ENCODE measurements at regions not wholly inside any gene's neighbourhood (a gene's known extent, or its start where the extent isn't known, plus 50 kb on each side); places are given as distances from the start of the nearest gene placed in this dataset.

DNA sequence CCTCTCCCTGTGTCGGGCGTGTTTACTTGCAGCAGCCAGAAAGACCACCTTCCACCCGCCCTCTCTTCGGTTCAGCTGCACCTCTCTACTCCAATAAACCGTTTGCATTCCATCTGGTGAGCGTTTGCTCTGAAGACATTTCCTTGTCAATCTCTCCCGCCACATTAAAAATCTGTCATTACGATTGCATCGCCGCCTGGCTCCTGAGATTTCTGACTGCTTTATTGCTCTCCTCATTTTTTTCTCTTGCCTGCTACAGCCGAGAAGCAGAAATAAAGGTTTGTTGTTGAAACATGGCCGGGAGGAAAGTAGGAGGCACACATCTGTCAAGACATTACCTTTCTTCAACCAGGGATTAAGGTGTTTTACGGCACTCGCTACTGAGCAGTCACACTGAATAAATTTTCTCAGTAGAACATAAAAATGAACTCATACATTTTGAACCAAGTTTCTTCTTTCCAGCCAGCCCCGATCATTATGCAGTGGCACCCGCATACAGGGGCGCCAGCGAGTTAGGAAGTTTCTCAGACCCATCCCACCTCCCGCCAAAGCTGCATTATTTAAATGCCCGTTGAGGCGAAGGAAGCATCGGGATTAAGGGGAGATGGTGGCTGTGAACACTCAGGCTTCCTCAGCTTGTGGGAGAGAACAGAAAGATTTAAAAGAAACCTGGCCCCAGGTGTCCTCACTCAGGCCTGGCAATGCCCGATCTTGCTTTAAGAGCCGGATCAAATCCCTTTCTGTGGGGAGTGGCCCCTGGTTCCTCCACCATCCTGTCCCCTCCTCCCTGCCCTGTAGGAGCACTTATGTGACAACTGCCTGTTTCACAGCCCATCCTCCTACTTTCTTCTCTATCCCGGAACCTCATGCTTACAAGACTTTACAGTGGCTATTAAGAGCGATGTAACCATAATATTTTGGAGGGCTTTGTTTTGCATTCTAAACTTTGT lies 1108.9 kb downstream of the BCL11B start:
- DNase-seq: no peak
- peaks cover under 1% of the 10 kb centered on the region for H3K9me3 Mint-ChIP-seq (ENCODE audit: unreplicated experiment)
- H3K4me3 Mint-ChIP-seq (ENCODE audit: unreplicated experiment): no peak overlapping the region
- no peaks in the 10 kb centered on the region for H3K36me3 Mint-ChIP-seq (ENCODE audit: unreplicated experiment)
- TF ChIP-seq, protein P1, sequence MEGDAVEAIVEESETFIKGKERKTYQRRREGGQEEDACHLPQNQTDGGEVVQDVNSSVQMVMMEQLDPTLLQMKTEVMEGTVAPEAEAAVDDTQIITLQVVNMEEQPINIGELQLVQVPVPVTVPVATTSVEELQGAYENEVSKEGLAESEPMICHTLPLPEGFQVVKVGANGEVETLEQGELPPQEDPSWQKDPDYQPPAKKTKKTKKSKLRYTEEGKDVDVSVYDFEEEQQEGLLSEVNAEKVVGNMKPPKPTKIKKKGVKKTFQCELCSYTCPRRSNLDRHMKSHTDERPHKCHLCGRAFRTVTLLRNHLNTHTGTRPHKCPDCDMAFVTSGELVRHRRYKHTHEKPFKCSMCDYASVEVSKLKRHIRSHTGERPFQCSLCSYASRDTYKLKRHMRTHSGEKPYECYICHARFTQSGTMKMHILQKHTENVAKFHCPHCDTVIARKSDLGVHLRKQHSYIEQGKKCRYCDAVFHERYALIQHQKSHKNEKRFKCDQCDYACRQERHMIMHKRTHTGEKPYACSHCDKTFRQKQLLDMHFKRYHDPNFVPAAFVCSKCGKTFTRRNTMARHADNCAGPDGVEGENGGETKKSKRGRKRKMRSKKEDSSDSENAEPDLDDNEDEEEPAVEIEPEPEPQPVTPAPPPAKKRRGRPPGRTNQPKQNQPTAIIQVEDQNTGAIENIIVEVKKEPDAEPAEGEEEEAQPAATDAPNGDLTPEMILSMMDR (IDR thresholded peaks at IDR 0.05; ENCODE audit: partially characterized antibody, unreplicated experiment): no peak
- H3K27me3 Mint-ChIP-seq (ENCODE audit: unreplicated experiment): peaks cover 1% of the 10 kb centered on the region
- H3K4me1 Mint-ChIP-seq (ENCODE audit: low read depth, unreplicated experiment): no peaks in the 10 kb centered on the region
- H3K27ac Mint-ChIP-seq (ENCODE audit: unreplicated experiment): no peak overlapping the region

DNA sequence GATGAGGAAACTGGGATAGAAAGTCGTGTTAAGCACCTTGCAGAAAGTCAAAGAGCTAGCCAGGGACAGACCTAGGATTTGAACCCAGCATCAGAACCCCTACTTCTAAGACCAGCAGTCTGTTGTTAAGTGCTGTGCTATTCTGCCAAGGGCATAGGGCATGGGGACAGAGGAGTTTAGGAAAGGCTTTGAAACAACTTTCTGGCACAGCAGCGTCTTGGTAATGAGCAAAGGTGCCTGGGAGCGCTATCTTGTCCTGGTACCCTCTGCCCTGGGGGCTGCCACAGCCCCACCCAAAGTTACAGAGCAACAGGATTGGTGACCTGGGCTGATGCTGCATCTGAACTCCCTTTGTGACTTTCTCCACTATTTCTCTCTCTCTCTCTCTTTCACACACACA lies 1108.1 kb downstream of the BCL11B start:
- TF ChIP-seq, protein P1 (IDR thresholded peaks at IDR 0.05; ENCODE audit: partially characterized antibody, unreplicated experiment): no peak
- no peak overlapping the region for H3K27ac Mint-ChIP-seq (ENCODE audit: unreplicated experiment)
- peaks cover 1% of the 10 kb centered on the region for H3K27me3 Mint-ChIP-seq (ENCODE audit: unreplicated experiment)
- no peak for DNase-seq
- no peaks in the 10 kb centered on the region for H3K4me1 Mint-ChIP-seq (ENCODE audit: low read depth, unreplicated experiment)
- H3K9me3 Mint-ChIP-seq (ENCODE audit: unreplicated experiment): peaks cover 1% of the 10 kb centered on the region
- no peaks in the 10 kb centered on the region for H3K36me3 Mint-ChIP-seq (ENCODE audit: unreplicated experiment)
- H3K4me3 Mint-ChIP-seq (ENCODE audit: unreplicated experiment): no peak overlapping the region

DNA sequence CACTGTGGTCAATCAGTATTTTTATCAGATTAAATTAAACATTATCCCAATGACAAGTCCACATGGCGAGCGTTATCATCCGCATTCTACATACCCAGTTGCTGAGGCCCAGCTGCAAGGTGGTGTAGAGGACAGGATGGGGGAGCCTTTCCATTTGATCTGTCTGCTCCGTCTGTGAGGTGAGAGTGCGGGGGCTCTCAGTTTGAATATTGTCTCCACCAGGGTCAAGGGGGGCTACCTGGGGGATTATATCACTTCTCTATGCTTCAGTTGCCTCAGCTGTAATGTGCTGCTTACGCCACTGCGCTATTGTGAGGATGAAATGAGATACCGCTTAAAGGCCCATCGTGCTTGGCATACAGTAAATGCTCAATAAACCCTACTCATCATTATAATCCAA lies 1106.0 kb downstream of the BCL11B start:
- peaks cover 1% of the 10 kb centered on the region for H3K9me3 Mint-ChIP-seq (ENCODE audit: unreplicated experiment)
- no peaks in the 10 kb centered on the region for H3K36me3 Mint-ChIP-seq (ENCODE audit: unreplicated experiment)
- TF ChIP-seq, protein P1 (IDR thresholded peaks at IDR 0.05; ENCODE audit: partially characterized antibody, unreplicated experiment): no peak
- H3K27ac Mint-ChIP-seq (ENCODE audit: unreplicated experiment): no peak overlapping the region
- H3K4me1 Mint-ChIP-seq (ENCODE audit: low read depth, unreplicated experiment): no peaks in the 10 kb centered on the region
- H3K27me3 Mint-ChIP-seq (ENCODE audit: unreplicated experiment): peaks cover 1% of the 10 kb centered on the region
- no peak for DNase-seq
- no peak overlapping the region for H3K4me3 Mint-ChIP-seq (ENCODE audit: unreplicated experiment)

GRCh38 chr14:98167275-98167674 lies 1104.7 kb downstream of the BCL11B start:
- DNase-seq: no peak
- H3K9me3 Mint-ChIP-seq (ENCODE audit: unreplicated experiment): peaks cover 1% of the 10 kb centered on the region
- TF ChIP-seq, protein P1 (IDR thresholded peaks at IDR 0.05; ENCODE audit: partially characterized antibody, unreplicated experiment): no peak
- no peaks in the 10 kb centered on the region for H3K27me3 Mint-ChIP-seq (ENCODE audit: unreplicated experiment)
- no peak overlapping the region for H3K4me3 Mint-ChIP-seq (ENCODE audit: unreplicated experiment)
- H3K4me1 Mint-ChIP-seq (ENCODE audit: low read depth, unreplicated experiment): no peaks in the 10 kb centered on the region
- no peaks in the 10 kb centered on the region for H3K36me3 Mint-ChIP-seq (ENCODE audit: unreplicated experiment)
- H3K27ac Mint-ChIP-seq (ENCODE audit: unreplicated experiment): no peak overlapping the region

GRCh38 chr14:98167705-98168104 lies 1104.3 kb downstream of the BCL11B start:
- TF ChIP-seq, protein P1 (IDR thresholded peaks at IDR 0.05; ENCODE audit: partially characterized antibody, unreplicated experiment): no peak
- Mint-ChIP-seq H3K36me3 (ENCODE audit: unreplicated experiment) (no peaks in the 10 kb centered on the region), H3K4me1 (ENCODE audit: low read depth, unreplicated experiment) (no peaks in the 10 kb centered on the region), H3K27me3 (ENCODE audit: unreplicated experiment) (no peaks in the 10 kb centered on the region), H3K4me3 (ENCODE audit: unreplicated experiment) (no peak overlapping the region), H3K27ac (ENCODE audit: unreplicated experiment) (no peak overlapping the region), H3K9me3 (ENCODE audit: unreplicated experiment) (peaks cover 1% of the 10 kb centered on the region)
- no peak for DNase-seq
